Sigmoid colon (tissue), 6 donors: ENCODE measurements at regions not wholly inside any gene's neighbourhood (a gene's known extent, or its start where the extent isn't known, plus 50 kb on each side); places are given as distances from the start of the nearest gene placed in this dataset.

Source experiments
- DNase-seq: peaks from one replicate; pipeline ENCODE4 v3.0.0-alpha.2; 2019
- H3K27ac ChIP-seq, 4 donors: fragments of 200-600 bp; sonication (generic); one replicate each; pipeline ENCODE4 v1.5.1; 2016 to 2019; ENCODE audit warnings: mild to moderate bottlenecking in 1 of 4
- H3K27me3 ChIP-seq, 3 donors: fragments of 200-600 bp; sonication (generic); one replicate each; pipeline ENCODE4 v1.5.1; 2019; ENCODE audit warnings: mild to moderate bottlenecking in 1 of 3
- H3K36me3 ChIP-seq, 4 donors: fragments of 200-600 bp; sonication (generic); one replicate each; pipeline ENCODE4 v1.5.1; 2016 to 2019
- H3K4me1 ChIP-seq, 4 donors: fragments of 200-600 bp; sonication (generic); one replicate each; pipeline ENCODE4 v1.5.1; 2017 to 2019
- H3K4me3 ChIP-seq, 4 donors: fragments of 200-600 bp; sonication (generic); one replicate each; pipeline ENCODE4 v1.5.1; 2017 to 2019; ENCODE audit warnings: mild to moderate bottlenecking in 2 of 4, moderate library complexity in 1 of 4
- H3K9me3 ChIP-seq, 4 donors: fragments of 200-600 bp in 3 of 4; sonication (generic) in 3 of 4; one replicate each; pipeline versions ENCODE4 v1.5.1 to v1.6.1; 2013 to 2019
- EP300 ChIP-seq, 4 donors: sonication (generic); formaldehyde crosslinking; IDR thresholded peaks; one replicate each; pipeline ENCODE4 v1.6.1; 2017; ENCODE audit warnings: antibody characterized with exemption in 4 of 4
- POLR2A ChIP-seq, 2 donors: fragments of 450-650 bp; IDR thresholded peaks; one replicate each; pipeline ENCODE4 v1.6.1; 2016; ENCODE audit warnings: antibody characterized with exemption in 2 of 2, mild to moderate bottlenecking in 2 of 2, moderate library complexity in 2 of 2
- POLR2AphosphoS5 ChIP-seq, 4 donors: sonication (generic); formaldehyde crosslinking; IDR thresholded peaks; one replicate each; pipeline ENCODE4 v1.6.1; 2017; ENCODE audit warnings: antibody characterized with exemption in 4 of 4
- WGBS, 2 donors: extraction: QIAGEN DNeasy Blood & Tissue Kit; methylation state at CpG; one replicate each; pipeline ENCODE4 v1.1.7; 2013; 5-methylcytosine and 5-hydroxymethylcytosine counted together
- intact Hi-C: fragments of 100-400 bp; cut with DNase I; formaldehyde crosslinking; loops from one replicate; pipeline ENCODE4 v1.15.1; 2023
- TF ChIP-seq, protein P1 (sequence below), 4 experiments: fragments of 450-650 bp in 3 of 4; fragments of 200-600 bp in 1 of 4; IDR thresholded peaks; one replicate each; pipeline ENCODE4 v1.5.1; 2016 to 2019; ENCODE audit warnings: antibody characterized with exemption in 4 of 4, mild to moderate bottlenecking in 3 of 4, moderate library complexity in 2 of 4
- donor health status: healthy with polysubstance abuse.
- donor health status: healthy.

DNA sequence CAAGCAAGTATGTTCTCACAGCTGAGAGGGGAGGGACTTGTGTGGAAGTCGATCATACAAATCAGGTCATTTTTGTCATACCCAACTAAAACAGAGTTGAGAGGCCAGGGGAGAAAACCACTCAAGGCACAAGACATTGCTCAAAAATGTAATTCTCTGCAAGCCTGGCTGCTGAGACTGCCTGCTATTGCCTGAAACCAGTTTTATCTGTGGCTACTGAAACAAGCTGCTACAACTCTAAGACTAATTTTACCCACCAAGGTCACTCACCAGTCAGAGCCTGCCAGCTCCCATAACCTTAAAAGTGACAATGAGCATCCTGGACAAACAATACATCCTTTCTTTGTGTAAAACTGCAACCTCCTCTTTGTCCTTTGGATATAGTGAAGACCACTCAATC is 54.1 kb upstream of the CST7 start:
- no peak for TF ChIP-seq EP300 (IDR thresholded peaks at IDR 0.05)
- no peak for TF ChIP-seq POLR2A (IDR thresholded peaks at IDR 0.05)
- TF ChIP-seq, protein P1, sequence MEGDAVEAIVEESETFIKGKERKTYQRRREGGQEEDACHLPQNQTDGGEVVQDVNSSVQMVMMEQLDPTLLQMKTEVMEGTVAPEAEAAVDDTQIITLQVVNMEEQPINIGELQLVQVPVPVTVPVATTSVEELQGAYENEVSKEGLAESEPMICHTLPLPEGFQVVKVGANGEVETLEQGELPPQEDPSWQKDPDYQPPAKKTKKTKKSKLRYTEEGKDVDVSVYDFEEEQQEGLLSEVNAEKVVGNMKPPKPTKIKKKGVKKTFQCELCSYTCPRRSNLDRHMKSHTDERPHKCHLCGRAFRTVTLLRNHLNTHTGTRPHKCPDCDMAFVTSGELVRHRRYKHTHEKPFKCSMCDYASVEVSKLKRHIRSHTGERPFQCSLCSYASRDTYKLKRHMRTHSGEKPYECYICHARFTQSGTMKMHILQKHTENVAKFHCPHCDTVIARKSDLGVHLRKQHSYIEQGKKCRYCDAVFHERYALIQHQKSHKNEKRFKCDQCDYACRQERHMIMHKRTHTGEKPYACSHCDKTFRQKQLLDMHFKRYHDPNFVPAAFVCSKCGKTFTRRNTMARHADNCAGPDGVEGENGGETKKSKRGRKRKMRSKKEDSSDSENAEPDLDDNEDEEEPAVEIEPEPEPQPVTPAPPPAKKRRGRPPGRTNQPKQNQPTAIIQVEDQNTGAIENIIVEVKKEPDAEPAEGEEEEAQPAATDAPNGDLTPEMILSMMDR (IDR thresholded peaks at IDR 0.05) = no peak
- TF ChIP-seq POLR2AphosphoS5 (IDR thresholded peaks at IDR 0.05) = no peak
- 77 to 85% methylated on average over 1 of the region's 1 CpG for WGBS, 2 donors
- intact Hi-C loops = no loop called here

DNA sequence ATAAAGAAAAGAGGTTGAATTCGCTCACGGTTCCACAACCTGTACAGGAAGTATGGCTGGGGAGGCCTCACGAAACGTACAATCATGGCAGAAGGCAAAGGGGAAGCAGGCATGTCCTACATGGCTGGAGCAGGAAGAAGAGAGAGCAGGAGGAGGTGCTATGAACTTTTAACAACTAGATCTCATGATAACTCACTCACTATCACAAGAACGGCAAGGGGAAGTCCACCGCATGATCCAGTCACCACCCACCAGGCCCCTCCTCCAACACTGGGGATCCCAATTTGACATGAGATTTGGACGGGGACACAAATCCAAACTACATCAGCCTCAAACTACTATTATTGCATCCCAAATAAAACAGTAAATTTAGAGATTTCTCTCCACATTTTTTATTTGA is 53.6 kb upstream of the CST7 start:
- intact Hi-C loops = no loop called here
- H3K4me3 ChIP-seq = no peak overlapping the region
- no peaks in the 10 kb centered on the region for H3K4me1 ChIP-seq
- WGBS, 2 donors = 47 to 77% methylated on average over 7 of the region's 7 CpGs
- no peak for DNase-seq
- no peak overlapping the region for H3K27ac ChIP-seq
- peaks cover 0 to 6% (median 2%) of the 10 kb centered on the region in 4 donors for H3K9me3 ChIP-seq
- TF ChIP-seq POLR2AphosphoS5 (IDR thresholded peaks at IDR 0.05) = no peak
- TF ChIP-seq EP300 (IDR thresholded peaks at IDR 0.05) = no peak
- TF ChIP-seq, protein P1 (IDR thresholded peaks at IDR 0.05) = no peak
- no peak for TF ChIP-seq POLR2A (IDR thresholded peaks at IDR 0.05)
- no peaks in the 10 kb centered on the region for H3K36me3 ChIP-seq
- H3K27me3 ChIP-seq = no peaks in the 10 kb centered on the region

More for the DNA sequence above, 54.1 kb upstream of the CST7 start:
- peaks cover 0 to 6% (median 1%) of the 10 kb centered on the region in 4 donors for H3K9me3 ChIP-seq
- no peaks in the 10 kb centered on the region for H3K4me1 ChIP-seq
- H3K4me3 ChIP-seq = no peak overlapping the region
- H3K36me3 ChIP-seq = no peaks in the 10 kb centered on the region
- DNase-seq = no peak
- no peaks in the 10 kb centered on the region for H3K27me3 ChIP-seq
- no peak overlapping the region for H3K27ac ChIP-seq

DNA sequence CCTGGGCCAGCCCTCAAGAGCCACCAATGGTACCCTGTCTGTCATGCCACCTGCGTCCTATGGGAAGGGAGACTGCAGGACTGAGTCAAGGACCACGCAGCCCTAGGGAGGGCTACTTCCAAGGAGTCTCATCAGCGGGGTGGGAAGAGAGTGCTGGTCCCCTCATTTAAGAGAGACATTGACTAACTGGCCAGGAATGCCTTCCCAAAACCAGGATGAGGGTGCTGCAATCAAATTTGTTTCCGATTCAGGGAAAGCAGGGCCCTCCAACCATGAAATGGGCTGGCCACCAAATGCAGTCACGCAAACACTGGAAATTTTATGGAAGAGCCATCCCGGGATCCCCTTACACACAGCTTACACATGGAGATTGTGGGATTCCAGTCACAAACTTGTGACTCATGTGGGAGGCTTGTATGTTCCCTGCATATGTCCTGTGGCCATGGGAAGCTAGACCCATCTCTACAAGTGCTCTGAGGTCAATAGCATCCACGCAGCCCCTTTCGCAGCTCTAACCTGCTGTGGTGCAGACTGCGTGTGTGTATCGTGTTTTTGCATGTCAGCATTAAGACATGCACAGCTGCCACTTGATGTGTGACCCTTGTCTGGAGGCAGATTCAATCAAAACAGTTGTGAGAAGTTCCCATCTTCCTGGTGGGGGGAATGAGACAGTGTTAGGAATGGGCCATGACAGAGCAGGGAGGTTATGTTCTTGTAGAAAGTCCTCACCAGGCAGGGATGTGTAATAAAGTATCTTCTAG is 53.0 kb upstream of the CST7 start:
- DNase-seq = peak; percentile 27
- Histone ChIP-seq H3K36me3 (no peaks in the 10 kb centered on the region), H3K27ac (no peak overlapping the region), H3K9me3 (peaks cover 0 to 7% (median 3%) of the 10 kb centered on the region in 4 donors), H3K27me3 (no peaks in the 10 kb centered on the region), H3K4me1 (no peaks in the 10 kb centered on the region), H3K4me3 (no peak overlapping the region)
- TF ChIP-seq EP300 (IDR thresholded peaks at IDR 0.05) (no peak), POLR2AphosphoS5 (IDR thresholded peaks at IDR 0.05) (no peak), POLR2A (IDR thresholded peaks at IDR 0.05) (no peak)
- TF ChIP-seq, protein P1 (IDR thresholded peaks at IDR 0.05) = no peak
- intact Hi-C loops = no loop called here
- 89 to 90% methylated on average over 10 of the region's 10 CpGs for WGBS, 2 donors

DNA sequence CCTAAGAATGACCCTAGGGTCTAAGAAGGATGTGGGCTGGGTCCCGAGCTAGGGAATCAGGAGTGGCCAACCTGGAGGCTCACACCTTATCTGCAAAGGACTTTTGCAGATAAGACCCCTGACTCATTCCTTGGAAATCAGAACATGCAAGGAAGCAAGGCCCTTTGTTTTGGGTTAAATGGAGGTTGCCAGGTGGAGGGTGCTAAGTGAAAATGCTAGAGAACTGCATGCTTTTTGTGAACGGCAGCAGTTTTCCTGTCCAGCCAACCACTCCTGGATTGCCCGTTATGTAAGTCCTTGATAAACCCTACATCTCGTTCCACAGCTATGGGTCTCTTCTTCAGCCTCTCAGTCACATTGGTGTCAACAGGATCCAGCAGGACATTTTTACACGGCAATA is 52.1 kb upstream of the CST7 start:
- intact Hi-C loops = no loop called here
- H3K9me3 ChIP-seq = peaks cover 0 to 7% (median 3%) of the 10 kb centered on the region in 4 donors
- H3K4me1 ChIP-seq = no peaks in the 10 kb centered on the region
- no peaks in the 10 kb centered on the region for H3K27me3 ChIP-seq
- H3K4me3 ChIP-seq = no peak overlapping the region
- WGBS, 2 donors = 59 to 72% methylated on average over 5 of the region's 5 CpGs
- no peaks in the 10 kb centered on the region for H3K36me3 ChIP-seq
- no peak overlapping the region for H3K27ac ChIP-seq
- DNase-seq = no peak
- TF ChIP-seq POLR2AphosphoS5 (IDR thresholded peaks at IDR 0.05) (no peak), POLR2A (IDR thresholded peaks at IDR 0.05) (no peak), EP300 (IDR thresholded peaks at IDR 0.05) (no peak)
- TF ChIP-seq, protein P1 (IDR thresholded peaks at IDR 0.05) = no peak
